ENCODE measurements at regions not wholly inside any gene's neighbourhood (a gene's known extent, or its start where the extent isn't known, plus 50 kb on each side); places are given as distances from the start of the nearest gene placed in this dataset.

- TF ChIP-seq POLR2A (IDR thresholded peaks at IDR 0.05; ENCODE audit: low read length) (no peak), GATA1 (IDR thresholded peaks at IDR 0.05; ENCODE audit: low read depth, low read length) (no peak)
Observed at GRCh38 chr4:140315970-140316369, 57.5 kb upstream of the SCOC start.

All from erythroblast (primary cell).